ENCODE measurements at regions not wholly inside any gene's neighbourhood (a gene's known extent, or its start where the extent isn't known, plus 50 kb on each side); places are given as distances from the start of the nearest gene placed in this dataset.

GRCh38 chr9:88605512-88606362 lies 70.8 kb downstream of the NXNL2 start:
- CTCF ChIA-PET = interaction anchor here (1.4 to 1.9 kb wide), 2 partner anchors 12 to 395 kb away, joined by 4 to 6 read pairs; no protein-coding TSS in a partner anchor
- no peak overlapping the region for H3K4me3 ChIP-seq (ENCODE audit: low read depth, low read length)
- no peaks in the 10 kb centered on the region for H3K36me3 ChIP-seq (ENCODE audit: control insufficient read depth in 2 of 2, insufficient read depth in 1 of 2, low read length in 2 of 2)
- no peaks in the 10 kb centered on the region for H3K9me3 ChIP-seq (ENCODE audit: control insufficient read depth, insufficient read depth, low read depth, low read length)
- no peaks in the 10 kb centered on the region for H3K4me1 ChIP-seq (ENCODE audit: control insufficient read depth, insufficient read depth, low read length)
- TF ChIP-seq GLI4 (tag by site-specific recombination; IDR thresholded peaks at IDR 0.05) = no peak
- TF ChIP-seq ZNF777 (tag by site-specific recombination; IDR thresholded peaks at IDR 0.05; ENCODE audit: borderline replicate concordance) = no peak
- TF ChIP-seq ZNF571 (tag by site-specific recombination; IDR thresholded peaks at IDR 0.05) = no peak
- TF ChIP-seq, protein P1, sequence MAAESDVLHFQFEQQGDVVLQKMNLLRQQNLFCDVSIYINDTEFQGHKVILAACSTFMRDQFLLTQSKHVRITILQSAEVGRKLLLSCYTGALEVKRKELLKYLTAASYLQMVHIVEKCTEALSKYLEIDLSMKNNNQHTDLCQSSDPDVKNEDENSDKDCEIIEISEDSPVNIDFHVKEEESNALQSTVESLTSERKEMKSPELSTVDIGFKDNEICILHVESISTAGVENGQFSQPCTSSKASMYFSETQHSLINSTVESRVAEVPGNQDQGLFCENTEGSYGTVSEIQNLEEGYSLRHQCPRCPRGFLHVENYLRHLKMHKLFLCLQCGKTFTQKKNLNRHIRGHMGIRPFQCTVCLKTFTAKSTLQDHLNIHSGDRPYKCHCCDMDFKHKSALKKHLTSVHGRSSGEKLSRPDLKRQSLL (tag by site-specific recombination; IDR thresholded peaks at IDR 0.05) = no peak
- no peak for TF ChIP-seq ZBTB1 (tag by site-specific recombination; IDR thresholded peaks at IDR 0.05)
- no peak for TF ChIP-seq REPIN1 (tag by site-specific recombination; IDR thresholded peaks at IDR 0.05; ENCODE audit: low read depth)
- TF ChIP-seq TRIM28 (IDR thresholded peaks at IDR 0.05; ENCODE audit: borderline replicate concordance, low read length) = no peak
- TF ChIP-seq ZNF629 (tag by site-specific recombination; IDR thresholded peaks at IDR 0.05) = no peak
- TF ChIP-seq, protein P2, sequence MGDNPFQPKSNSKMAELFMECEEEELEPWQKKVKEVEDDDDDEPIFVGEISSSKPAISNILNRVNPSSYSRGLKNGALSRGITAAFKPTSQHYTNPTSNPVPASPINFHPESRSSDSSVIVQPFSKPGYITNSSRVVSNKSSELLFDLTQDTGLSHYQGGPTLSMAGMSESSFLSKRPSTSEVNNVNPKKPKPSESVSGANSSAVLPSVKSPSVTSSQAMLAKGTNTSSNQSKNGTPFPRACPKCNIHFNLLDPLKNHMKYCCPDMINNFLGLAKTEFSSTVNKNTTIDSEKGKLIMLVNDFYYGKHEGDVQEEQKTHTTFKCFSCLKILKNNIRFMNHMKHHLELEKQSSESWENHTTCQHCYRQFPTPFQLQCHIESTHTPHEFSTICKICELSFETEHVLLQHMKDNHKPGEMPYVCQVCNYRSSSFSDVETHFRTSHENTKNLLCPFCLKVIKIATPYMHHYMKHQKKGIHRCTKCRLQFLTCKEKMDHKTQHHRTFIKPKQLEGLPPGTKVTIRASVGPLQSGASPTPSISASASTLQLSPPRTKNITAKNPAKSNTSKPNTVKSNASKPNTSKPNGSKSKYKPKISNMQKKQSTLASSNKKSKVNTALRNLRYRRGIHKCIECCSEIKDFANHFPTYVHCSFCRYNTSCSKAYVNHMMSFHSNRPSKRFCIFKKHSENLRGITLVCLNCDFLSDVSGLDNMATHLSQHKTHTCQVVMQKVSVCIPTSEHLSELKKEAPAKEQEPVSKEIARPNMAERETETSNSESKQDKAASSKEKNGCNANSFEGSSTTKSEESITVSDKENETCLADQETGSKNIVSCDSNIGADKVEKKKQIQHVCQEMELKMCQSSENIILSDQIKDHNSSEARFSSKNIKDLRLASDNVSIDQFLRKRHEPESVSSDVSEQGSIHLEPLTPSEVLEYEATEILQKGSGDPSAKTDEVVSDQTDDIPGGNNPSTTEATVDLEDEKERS (tag by site-specific recombination; IDR thresholded peaks at IDR 0.05) = no peak
- no peak for TF ChIP-seq GLIS2 (tag by site-specific recombination; IDR thresholded peaks at IDR 0.05)
- no peak for TF ChIP-seq ZNF398 (tag by site-specific recombination; IDR thresholded peaks at IDR 0.05)
- POLR2A ChIA-PET = interaction anchor here (0.6 kb wide), 1 partner anchor 594 kb away, joined by 3 read pairs; no protein-coding TSS in a partner anchor
- no peak overlapping the region for H3K27ac ChIP-seq (ENCODE audit: extremely low read depth, low read depth, low read length)

DNA sequence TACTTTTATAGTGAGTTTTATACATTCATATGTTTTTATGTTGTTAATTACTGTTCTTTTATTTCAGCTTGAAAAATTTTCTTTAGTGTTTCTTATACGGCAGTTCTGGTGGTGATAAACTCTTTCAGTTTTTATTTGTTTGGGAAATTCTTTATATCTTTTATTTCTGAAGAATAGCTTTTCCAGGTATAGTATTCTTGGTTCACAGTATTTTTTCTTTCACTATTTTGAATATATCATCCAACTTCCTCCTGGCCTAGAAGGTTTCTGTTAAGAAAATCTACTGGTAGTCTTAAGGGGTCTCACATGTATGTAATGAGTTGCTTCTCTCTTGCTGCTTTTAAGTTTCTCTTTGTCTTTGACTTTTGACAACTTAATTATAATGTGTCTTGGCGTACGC lies 79.4 kb downstream of the NXNL2 start:
- no peak for TF ChIP-seq ZNF830 (tag by site-specific recombination; IDR thresholded peaks at IDR 0.05; ENCODE audit: low read depth)
- TF ChIP-seq SETDB1 (IDR thresholded peaks at IDR 0.05; ENCODE audit: insufficient read length, low read length) = peak; percentile 91
- TF ChIP-seq ZNF791 (tag by site-specific recombination; IDR thresholded peaks at IDR 0.05) = peak; percentile 87
- no peaks in the 10 kb centered on the region for H3K36me3 ChIP-seq (ENCODE audit: control insufficient read depth in 2 of 2, insufficient read depth in 1 of 2, low read length in 2 of 2)
- H3K9me3 ChIP-seq (ENCODE audit: control insufficient read depth, insufficient read depth, low read depth, low read length) = no peaks in the 10 kb centered on the region
- CTCF ChIA-PET = interaction anchor here (0.6 to 1.2 kb wide), 3 partner anchors 13 to 573 kb away, joined by 3 read pairs; no protein-coding TSS in a partner anchor
- H3K4me1 ChIP-seq (ENCODE audit: control insufficient read depth, insufficient read depth, low read length) = no peaks in the 10 kb centered on the region
- no peak overlapping the region for H3K27ac ChIP-seq (ENCODE audit: extremely low read depth, low read depth, low read length)
- POLR2A ChIA-PET = no interaction called here
- H3K4me3 ChIP-seq (ENCODE audit: low read depth, low read length) = no peak overlapping the region

DNA sequence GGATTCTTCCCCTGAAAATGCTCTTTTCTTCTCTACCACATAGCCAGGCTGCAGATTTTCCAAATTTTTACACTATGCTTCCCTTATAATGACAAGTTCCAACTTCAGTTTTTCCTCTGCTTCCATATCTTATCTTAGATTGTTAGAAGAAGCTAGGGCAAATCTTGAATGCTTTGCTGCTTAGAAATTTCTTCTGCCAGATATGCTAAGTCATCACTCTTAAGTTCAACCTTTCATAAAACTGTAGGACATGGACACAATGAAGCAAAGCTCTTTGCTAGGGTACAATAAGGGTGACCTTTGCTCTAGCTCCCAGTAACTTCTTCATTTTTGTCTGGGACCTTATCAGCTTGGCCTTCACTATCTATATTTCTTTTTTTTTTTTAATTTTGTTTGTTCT lies 88.7 kb downstream of the NXNL2 start:
- no peaks in the 10 kb centered on the region for H3K4me1 ChIP-seq (ENCODE audit: control insufficient read depth, insufficient read depth, low read length)
- H3K4me3 ChIP-seq (ENCODE audit: low read depth, low read length) = no peak overlapping the region
- H3K36me3 ChIP-seq (ENCODE audit: control insufficient read depth in 2 of 2, insufficient read depth in 1 of 2, low read length in 2 of 2) = no peaks in the 10 kb centered on the region
- no peaks in the 10 kb centered on the region for H3K9me3 ChIP-seq (ENCODE audit: control insufficient read depth, insufficient read depth, low read depth, low read length)
- CTCF ChIA-PET = no interaction called here
- no peak overlapping the region for H3K27ac ChIP-seq (ENCODE audit: extremely low read depth, low read depth, low read length)
- POLR2A ChIA-PET = no interaction called here
- TF ChIP-seq SETDB1 (IDR thresholded peaks at IDR 0.05; ENCODE audit: insufficient read length, low read length) (no peak), ZIC2 (tag by site-specific recombination; IDR thresholded peaks at IDR 0.05) (no peak), ZNF629 (tag by site-specific recombination; IDR thresholded peaks at IDR 0.05) (no peak), IKZF3 (tag by site-specific recombination; IDR thresholded peaks at IDR 0.05) (no peak), ZNF664 (tag by site-specific recombination; IDR thresholded peaks at IDR 0.05) (no peak), CTCF (tag by site-specific recombination; IDR thresholded peaks at IDR 0.05) (no peak)
- TF ChIP-seq, protein P3, sequence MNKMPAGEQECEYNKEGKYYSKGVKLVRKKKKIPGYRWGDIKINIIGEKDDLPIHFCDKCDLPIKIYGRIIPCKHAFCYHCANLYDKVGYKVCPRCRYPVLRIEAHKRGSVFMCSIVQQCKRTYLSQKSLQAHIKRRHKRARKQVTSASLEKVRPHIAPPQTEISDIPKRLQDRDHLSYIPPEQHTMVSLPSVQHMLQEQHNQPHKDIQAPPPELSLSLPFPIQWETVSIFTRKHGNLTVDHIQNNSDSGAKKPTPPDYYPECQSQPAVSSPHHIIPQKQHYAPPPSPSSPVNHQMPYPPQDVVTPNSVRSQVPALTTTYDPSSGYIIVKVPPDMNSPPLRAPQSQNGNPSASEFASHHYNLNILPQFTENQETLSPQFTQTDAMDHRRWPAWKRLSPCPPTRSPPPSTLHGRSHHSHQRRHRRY (tag by site-specific recombination; IDR thresholded peaks at IDR 0.05) = no peak
